Stimulated activated CD4-positive, alpha-beta T cell treated with anti-CD3 and anti-CD28 coated beads, Interleukin-2, amount 100 ng/mL, for 4 hours (primary cell): ENCODE measurements at regions not wholly inside any gene's neighbourhood (a gene's known extent, or its start where the extent isn't known, plus 50 kb on each side); places are given as distances from the start of the nearest gene placed in this dataset.
"Not testable (repeated sequence)": the region's sequence is repeated elsewhere in the genome, so short reads cannot be mapped to it uniquely, and the experiment has no call there.

ENCODE experiments used
- DNase-seq: peaks from one replicate; pipeline ENCODE4 v3.0.0-alpha.2; 2020; ENCODE audit warnings: low read depth

GRCh38 chr12:68425998-68426397, 93.8 kb upstream of the MDM1 start:
- DNase-seq, result no peak

- no peak for DNase-seq
Measured at GRCh38 chr12:68428211-68428610, 96.0 kb upstream of the MDM1 start.

- no peak for DNase-seq
Measured at GRCh38 chr12:68428724-68429501, 96.8 kb upstream of the MDM1 start.

DNA sequence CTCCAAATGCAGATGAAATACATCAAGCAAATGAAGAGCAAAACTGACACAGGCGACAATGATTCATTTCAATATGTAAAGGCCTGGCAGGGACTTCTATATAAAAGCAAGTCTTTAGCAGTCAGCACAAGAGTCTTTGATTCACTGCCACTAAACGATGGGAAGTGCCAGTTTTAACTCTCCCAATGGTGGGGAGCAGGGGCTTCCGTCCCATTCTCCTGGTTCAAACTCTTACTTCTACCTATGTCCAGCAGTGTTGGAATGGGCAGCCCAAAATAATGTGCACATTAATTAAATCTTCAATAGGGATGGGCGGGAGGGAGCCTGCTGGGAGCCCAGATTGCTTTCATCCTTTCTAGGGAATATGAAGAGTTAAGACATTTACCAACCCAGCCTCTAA, 97.5 kb upstream of the MDM1 start:
- no peak for DNase-seq

DNA sequence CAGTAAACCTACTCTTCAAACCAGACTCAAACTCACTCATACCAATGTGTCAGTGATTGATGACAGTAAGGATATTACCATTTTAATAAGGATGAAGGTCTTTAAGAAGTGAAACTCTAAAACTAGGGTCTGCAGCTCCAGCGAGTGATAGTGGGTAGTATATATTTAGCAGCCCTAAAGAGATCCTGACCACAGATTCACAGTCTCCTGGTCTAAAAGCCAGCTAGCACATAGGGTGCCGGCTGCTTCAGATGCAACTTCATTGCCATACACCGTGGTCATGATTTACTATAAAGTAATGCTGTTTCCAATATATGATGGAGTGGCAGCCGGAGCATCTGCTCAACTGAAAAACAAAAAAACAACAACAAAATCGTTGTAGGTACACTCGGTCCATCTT, 99.6 kb upstream of the MDM1 start:
- DNase-seq, result no peak

- DNase-seq, result no peak
Measured at GRCh38 chr12:68432622-68433021, 100.5 kb upstream of the MDM1 start.

DNA sequence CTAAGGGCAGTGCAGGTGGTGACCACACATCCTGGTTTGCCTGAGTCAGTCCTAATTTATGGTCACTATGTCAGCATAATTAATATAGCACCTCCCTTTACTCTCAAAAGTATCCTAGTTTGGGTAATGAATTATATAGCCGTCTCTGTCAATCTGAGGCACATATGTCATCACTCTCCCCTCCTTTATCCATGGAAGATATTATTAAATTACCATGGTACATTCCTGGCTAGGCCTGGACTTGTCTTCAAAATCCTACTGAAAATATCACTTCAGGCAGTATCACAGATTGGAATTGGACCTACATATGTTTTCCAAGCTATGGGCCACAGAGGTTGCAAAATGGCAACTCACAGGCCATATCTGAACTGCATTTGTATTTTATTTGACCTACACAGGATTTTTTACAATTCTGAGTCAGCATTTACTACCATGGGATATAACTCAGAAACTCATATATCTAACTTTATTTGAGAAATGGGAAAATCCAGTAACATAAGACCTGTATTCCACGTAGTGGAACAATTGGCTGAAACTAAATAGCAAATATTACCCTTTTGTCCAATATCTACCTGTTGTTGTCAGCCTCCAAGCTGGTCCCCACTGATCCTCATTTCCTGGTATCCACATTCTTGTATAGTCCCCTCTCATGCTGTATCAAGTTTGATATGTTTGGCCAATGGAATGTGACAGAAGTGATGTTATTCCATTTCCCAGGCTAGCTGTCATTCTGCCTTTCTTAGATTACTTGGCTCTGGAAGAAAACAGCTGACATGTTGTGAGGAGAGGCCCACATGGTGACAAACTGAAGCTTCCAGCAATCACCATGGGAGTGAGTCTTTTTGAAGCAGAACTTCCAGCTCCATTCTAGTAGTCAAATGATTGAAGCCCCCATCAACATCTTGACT, 102.5 kb upstream of the MDM1 start:
- DNase-seq, result no peak

DNA sequence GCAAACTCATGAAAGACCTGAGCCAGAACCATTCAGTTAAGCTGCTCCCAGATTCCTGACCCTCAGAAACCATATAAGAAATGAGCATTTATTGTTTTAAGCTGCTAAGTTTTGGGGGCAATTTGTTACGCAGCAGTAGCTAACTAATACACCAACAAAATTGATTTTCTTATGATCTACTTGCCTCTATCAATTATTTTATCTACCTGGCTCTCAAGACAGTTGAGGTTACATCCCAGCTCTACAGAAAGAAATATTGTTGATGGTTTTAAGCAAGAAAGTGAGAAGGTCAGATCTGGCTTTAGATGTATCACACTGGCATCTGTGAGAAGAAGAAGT, 103.1 kb upstream of the MDM1 start:
- DNase-seq, result no peak

- no peak for DNase-seq
Measured at GRCh38 chr12:68435816-68436215, 103.7 kb upstream of the MDM1 start.

GRCh38 chr12:68438601-68439000, 106.4 kb upstream of the MDM1 start:
- DNase-seq, result no peak

- no peak for DNase-seq
Measured at GRCh38 chr12:68439368-68440045, 107.3 kb upstream of the MDM1 start.

- no peak for DNase-seq
Measured at GRCh38 chr12:68440068-68440581, 108.0 kb upstream of the MDM1 start.

DNA sequence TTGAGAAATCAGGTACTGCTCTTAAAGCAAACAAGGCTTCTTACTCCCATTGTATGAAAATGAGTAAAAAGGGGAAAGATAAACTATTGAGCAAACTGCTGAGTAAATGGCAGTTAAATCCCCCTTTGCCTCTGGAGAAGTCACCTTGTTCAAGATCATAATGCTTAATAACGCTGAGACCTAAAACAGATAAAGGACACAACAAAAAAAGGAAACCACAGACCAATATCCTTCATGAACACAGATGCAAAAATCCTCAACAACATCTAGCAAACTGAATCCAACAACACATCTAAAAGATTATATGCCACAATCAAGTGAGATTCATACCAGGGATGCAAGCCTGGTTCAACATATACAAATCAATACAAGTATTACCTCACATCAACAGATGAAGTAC, 109.0 kb upstream of the MDM1 start:
- DNase-seq, result no peak

DNA sequence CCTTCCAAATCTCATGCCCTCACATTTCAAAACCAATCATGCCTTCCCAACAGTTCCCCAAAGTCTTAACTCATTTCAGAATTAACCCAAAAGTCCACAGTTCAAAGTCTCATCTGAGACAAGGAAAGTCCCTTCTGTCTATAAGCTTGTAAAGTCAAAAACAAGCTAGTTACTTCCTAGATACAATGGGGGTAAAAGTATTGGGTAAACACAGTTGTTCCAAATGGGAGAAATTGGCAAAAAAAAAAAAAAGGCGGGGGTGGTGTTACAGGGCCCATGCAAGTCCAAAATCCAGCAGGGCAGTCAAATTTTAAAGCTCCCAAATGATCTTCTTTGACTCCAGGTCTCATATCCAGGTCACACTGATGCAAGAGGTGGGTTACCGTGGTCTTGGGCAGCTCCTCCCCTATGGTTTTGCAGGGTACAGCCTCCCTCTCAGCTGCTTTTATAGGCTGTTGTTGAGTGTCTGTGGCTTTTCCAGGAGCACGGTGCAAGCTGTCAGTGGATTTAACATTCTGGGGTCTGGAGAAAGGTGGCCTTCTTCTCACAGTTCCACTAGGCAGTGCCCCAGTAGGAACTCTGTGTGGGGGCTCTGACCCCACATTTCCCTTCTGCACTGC, 110.3 kb upstream of the MDM1 start:
- DNase-seq, result not testable (repeated sequence)

DNA sequence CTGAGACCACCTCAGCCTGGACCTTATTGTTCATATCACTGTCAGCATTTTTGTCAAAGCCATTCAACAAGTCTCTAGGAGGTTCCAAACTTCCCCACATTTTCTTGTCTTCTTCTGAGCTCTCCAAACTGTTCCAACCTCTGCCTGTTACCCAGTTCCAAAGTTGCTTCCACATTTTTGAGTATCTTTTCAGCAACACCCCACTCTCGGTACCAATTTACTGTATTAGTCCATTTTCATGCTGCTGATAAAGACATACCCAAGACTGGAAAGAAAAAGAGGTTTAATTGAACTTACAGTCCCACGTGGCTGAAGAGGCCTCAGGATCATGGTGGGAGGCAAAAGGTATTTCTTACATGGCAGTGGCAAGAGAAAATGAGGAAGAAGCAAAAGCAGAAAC, 111.5 kb upstream of the MDM1 start:
- DNase-seq, result not testable (repeated sequence)

DNA sequence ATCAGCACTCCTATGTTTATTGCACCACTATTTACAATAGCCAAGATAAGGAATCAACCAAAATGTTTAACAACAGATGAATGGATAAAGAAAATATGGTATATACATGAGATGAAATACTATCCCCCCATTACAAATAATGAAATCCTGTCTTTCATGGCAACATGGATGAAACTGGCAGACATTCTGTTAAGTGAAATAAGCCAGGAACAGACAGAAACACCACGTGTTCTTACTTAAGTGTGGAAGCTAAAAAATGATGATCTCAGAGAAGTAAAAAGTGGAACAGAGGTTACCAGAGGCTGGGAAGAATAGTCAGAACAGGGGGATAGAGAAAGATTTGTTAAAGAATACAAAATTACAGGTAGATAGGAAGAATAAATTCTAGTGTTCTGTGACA, 113.7 kb upstream of the MDM1 start:
- DNase-seq, result no peak

GRCh38 chr12:68446384-68446783, 114.2 kb upstream of the MDM1 start:
- DNase-seq, result no peak

GRCh38 chr12:68446901-68447796, 115.0 kb upstream of the MDM1 start:
- DNase-seq, result no peak

DNA sequence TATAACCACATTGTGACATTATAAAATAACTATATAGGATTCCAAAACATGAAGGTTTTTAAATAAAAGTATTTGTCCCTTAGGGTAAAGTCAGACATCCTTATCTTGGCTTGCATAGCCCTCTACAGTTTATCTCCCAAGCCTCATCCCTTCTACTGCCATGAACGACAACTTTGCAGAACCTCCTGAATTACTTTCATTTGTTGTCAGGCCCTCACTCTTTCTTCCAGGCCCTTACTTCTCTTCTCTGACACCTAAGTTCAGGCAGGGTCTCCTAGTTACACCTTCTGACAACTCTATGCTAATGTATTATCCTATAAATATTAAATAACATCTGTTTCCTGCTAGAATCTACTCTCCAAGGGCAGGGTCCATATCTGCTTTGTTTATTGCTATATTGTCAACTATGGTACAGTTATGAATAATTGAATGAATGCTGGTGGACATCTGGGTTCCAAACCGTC, 115.7 kb upstream of the MDM1 start:
- no peak for DNase-seq

GRCh38 chr12:68449196-68449595, 117.0 kb upstream of the MDM1 start:
- no peak for DNase-seq

GRCh38 chr12:68450947-68451260, 118.7 kb upstream of the MDM1 start:
- no peak for DNase-seq
